HCT116 (cell line): ENCODE measurements at regions not wholly inside any gene's neighbourhood (a gene's known extent, or its start where the extent isn't known, plus 50 kb on each side); places are given as distances from the start of the nearest gene placed in this dataset.

ENCODE experiments used
- EGR1 ChIP-seq: IDR thresholded peaks from 2 replicates; pipeline ENCODE4 v1.6.1; 2012; ENCODE audit warnings: low read depth
- EZH2 ChIP-seq: fragments of 200-600 bp; sonication (generic); IDR thresholded peaks from 2 replicates; pipeline ENCODE4 v1.6.1; 2017; ENCODE audit warnings: antibody characterized with exemption, mixed run types
- EZH2phosphoT487 ChIP-seq: fragments of 200-600 bp; IDR thresholded peaks from 2 replicates; pipeline ENCODE4 v1.6.1; 2018; ENCODE audit warnings: antibody characterized with exemption, borderline replicate concordance
- FOSL1 ChIP-seq: IDR thresholded peaks from 2 replicates; pipeline ENCODE4 v1.6.1; 2012; ENCODE audit warnings: low read depth
- JUND ChIP-seq: IDR thresholded peaks from 2 replicates; pipeline ENCODE4 v1.6.1; 2012
- MAX ChIP-seq: IDR thresholded peaks from 2 replicates; pipeline ENCODE4 v1.6.1; 2012
- POLR2A ChIP-seq: IDR thresholded peaks from 2 replicates; pipeline ENCODE4 v1.7.0; 2011; ENCODE audit warnings: borderline replicate concordance; ENCODE audit not compliant: insufficient read depth, insufficient read length; ENCODE audit errors: extremely low read depth
- POLR2AphosphoS5 ChIP-seq: IDR thresholded peaks from 2 replicates; pipeline ENCODE4 v1.6.1; 2011; ENCODE audit warnings: mild to moderate bottlenecking, low read depth, low read length, moderate library complexity
- SP1 ChIP-seq: IDR thresholded peaks from 2 replicates; pipeline ENCODE4 v1.6.1; 2012; ENCODE audit warnings: low read depth
- SRF ChIP-seq: IDR thresholded peaks from 2 replicates; pipeline ENCODE4 v1.6.1; 2012; ENCODE audit warnings: low read depth
- TCF7L2 ChIP-seq: IDR thresholded peaks from 2 replicates; pipeline ENCODE4 v1.7.0; 2011; ENCODE audit warnings: borderline replicate concordance, inconsistent platforms; ENCODE audit not compliant: insufficient read depth, insufficient read length; ENCODE audit errors: extremely low read depth
- ZNF274 ChIP-seq: fragments of 200-500 bp; sonication (Bioruptor generic); IDR thresholded peaks from 2 replicates; pipeline ENCODE4 v1.6.1; 2014; ENCODE audit warnings: mild to moderate bottlenecking, low read depth, low read length, inconsistent platforms
- TF ChIP-seq, protein P1 (sequence below), 3 experiments: fragments of 200-600 bp in 1 of 3; sonication (generic) in 1 of 3; IDR thresholded peaks in 2 of 3; conservative IDR thresholded peaks in 1 of 3; 2 replicates each; pipeline ENCODE4 v1.5.1; 2012 to 2017; ENCODE audit warnings: low read depth in 2 of 3, low read length in 2 of 3, antibody characterized with exemption in 1 of 3, borderline replicate concordance in 1 of 3, control low read depth in 1 of 3, mild to moderate bottlenecking in 1 of 3, mixed read lengths in 1 of 3, mixed run types in 1 of 3, moderate library complexity in 1 of 3; ENCODE audit not compliant: insufficient read depth in 1 of 3
- TF ChIP-seq, protein P2 (sequence below): IDR thresholded peaks from 2 replicates; pipeline ENCODE4 v1.6.1; 2012; ENCODE audit warnings: low read depth

DNA sequence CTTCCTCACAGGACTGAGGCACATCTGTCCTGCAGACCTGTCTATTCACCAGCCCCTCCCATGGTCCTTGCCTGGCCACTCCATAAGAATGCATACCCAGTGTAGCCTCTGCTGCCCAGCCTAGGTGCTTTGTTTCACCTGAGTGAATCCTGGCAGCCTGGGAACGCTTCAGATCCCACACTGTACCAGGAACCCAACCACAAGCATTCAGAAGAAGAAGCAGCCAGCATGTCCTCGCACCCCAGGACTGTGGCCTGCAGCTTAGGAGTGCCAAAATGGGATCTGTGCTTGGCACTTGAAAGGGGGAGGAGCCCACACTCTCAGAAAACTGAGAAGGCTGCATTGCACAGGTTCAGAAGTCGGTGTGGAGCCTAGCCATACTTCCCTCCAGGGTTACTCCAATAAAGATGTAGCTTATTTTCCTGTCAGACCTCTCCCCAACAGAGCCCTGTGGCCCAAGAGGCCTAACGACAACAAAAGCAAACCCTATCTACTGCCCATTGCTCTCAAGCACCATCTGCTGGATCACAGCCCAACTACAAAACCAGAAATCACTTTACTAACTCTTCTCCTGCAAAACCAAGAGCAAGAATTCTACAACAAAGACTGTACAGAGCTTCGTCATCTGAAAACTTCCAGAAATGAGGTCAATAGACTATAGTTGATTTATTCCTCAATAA, 923.1 kb upstream of the NEGR1 start:
- TF ChIP-seq EZH2 (no peak), MAX (no peak), EZH2phosphoT487 (no peak), ZNF274 (no peak), POLR2AphosphoS5 (no peak), SP1 (no peak), TCF7L2 (no peak), SRF (no peak), POLR2A (no peak), JUND (no peak), EGR1 (no peak), FOSL1 (no peak)
- TF ChIP-seq, protein P1, sequence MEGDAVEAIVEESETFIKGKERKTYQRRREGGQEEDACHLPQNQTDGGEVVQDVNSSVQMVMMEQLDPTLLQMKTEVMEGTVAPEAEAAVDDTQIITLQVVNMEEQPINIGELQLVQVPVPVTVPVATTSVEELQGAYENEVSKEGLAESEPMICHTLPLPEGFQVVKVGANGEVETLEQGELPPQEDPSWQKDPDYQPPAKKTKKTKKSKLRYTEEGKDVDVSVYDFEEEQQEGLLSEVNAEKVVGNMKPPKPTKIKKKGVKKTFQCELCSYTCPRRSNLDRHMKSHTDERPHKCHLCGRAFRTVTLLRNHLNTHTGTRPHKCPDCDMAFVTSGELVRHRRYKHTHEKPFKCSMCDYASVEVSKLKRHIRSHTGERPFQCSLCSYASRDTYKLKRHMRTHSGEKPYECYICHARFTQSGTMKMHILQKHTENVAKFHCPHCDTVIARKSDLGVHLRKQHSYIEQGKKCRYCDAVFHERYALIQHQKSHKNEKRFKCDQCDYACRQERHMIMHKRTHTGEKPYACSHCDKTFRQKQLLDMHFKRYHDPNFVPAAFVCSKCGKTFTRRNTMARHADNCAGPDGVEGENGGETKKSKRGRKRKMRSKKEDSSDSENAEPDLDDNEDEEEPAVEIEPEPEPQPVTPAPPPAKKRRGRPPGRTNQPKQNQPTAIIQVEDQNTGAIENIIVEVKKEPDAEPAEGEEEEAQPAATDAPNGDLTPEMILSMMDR (IDR thresholded peaks at IDR 0.05 in 2 of 3, conservative IDR thresholded peaks at IDR 0.05 in 1 of 3; ENCODE audit: borderline replicate concordance in 1 of 3, insufficient read depth in 1 of 3, low read depth in 2 of 3, low read length in 2 of 3): no peak
- TF ChIP-seq, protein P2, sequence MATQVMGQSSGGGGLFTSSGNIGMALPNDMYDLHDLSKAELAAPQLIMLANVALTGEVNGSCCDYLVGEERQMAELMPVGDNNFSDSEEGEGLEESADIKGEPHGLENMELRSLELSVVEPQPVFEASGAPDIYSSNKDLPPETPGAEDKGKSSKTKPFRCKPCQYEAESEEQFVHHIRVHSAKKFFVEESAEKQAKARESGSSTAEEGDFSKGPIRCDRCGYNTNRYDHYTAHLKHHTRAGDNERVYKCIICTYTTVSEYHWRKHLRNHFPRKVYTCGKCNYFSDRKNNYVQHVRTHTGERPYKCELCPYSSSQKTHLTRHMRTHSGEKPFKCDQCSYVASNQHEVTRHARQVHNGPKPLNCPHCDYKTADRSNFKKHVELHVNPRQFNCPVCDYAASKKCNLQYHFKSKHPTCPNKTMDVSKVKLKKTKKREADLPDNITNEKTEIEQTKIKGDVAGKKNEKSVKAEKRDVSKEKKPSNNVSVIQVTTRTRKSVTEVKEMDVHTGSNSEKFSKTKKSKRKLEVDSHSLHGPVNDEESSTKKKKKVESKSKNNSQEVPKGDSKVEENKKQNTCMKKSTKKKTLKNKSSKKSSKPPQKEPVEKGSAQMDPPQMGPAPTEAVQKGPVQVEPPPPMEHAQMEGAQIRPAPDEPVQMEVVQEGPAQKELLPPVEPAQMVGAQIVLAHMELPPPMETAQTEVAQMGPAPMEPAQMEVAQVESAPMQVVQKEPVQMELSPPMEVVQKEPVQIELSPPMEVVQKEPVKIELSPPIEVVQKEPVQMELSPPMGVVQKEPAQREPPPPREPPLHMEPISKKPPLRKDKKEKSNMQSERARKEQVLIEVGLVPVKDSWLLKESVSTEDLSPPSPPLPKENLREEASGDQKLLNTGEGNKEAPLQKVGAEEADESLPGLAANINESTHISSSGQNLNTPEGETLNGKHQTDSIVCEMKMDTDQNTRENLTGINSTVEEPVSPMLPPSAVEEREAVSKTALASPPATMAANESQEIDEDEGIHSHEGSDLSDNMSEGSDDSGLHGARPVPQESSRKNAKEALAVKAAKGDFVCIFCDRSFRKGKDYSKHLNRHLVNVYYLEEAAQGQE: no peak
